DMS79 treated with DMSO at 0.1 percent for 48 hours (cell line): ENCODE measurements at regions not wholly inside any gene's neighbourhood (a gene's known extent, or its start where the extent isn't known, plus 50 kb on each side); places are given as distances from the start of the nearest gene placed in this dataset.
A peak's percentile ranks its signal among the peaks of the same experiment; 100 is the strongest.
"Not testable (repeated sequence)": the region's sequence is repeated elsewhere in the genome, so short reads cannot be mapped to it uniquely, and the experiment has no call there.

Source experiments
- DNase-seq: peaks from one replicate; lab custom pipeline; 2025; lab: John Stamatoyannopoulos, UW

DNA sequence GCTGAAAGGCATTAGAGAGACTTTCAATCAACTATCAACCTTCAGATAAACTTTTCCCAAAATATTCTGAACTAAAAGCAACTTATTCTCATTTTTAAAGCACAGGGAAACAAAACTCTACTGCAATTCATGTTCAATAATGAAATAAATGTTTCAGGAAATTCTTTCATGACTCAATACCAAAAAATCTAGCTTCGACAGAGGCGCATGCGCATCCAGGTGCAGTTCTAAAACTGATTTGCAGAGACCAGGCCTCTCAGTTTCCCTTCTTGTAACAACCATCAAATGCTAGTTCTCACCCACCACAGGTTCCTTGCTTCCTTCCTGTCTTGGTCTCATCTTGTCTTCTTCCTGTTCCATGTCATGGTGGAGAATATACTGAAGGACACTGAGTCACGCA, 55.3 kb upstream of the NRBF2 start:
- DNase-seq = no peak

DNA sequence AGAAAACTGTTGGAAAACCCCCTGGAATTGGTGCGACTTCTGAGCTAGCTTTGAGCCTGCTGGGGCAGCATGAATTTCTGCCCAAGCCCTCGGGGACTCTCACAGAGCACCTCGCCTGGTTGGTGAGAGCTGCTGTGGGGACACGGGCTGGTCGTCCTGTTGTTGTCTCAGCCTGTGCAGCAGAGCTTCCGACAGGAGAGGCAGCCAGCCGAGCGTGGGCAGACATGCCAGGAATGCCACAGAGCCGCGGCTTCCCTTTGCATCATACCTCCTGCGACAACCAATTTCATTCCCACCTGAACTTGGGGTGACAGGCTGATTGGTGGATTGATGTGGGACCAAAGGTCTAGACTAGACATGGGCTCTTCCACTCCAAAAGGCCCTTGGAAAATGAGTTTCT, 60.2 kb upstream of the NRBF2 start:
- DNase-seq = no peak

DNA sequence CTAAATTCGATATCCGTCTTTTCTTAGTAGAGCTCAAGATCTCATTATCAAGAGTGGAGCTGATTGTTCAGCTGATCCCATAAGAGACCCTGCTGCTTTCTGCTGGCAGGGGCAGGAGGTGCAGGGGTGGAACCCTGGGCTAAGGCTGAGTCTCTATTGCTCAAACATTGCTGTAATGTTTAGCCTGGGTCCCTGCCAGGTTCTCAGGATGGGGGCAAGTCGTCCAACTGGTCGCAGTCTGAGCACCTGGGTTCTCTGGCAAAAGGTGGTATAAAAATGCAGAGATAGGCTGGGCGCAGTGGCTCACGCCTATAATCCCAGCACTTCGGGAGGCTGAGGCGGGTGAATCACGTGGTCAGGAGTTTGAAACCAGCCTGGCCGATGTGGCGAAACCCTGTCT, 62.0 kb upstream of the NRBF2 start:
- DNase-seq = peak; percentile 12

DNA sequence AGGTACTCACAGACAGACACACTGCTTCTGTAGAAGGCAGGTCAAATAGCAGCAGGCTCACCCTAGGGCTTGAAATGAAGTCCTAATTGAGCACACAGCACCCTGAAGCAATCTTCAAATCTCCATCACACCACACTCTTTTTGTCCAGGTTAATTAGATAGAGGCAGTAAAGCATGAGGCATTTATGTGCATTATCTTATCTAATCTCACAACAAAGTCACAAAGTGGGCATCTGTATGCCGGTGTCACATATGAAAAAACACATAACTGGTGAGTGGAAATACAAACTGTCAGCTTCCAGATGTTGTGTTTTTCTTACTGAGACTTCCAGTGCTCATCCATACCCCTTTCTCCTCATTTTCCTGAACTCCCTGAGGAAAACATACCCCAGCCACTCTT, 63.8 kb upstream of the NRBF2 start:
- no peak for DNase-seq

DNA sequence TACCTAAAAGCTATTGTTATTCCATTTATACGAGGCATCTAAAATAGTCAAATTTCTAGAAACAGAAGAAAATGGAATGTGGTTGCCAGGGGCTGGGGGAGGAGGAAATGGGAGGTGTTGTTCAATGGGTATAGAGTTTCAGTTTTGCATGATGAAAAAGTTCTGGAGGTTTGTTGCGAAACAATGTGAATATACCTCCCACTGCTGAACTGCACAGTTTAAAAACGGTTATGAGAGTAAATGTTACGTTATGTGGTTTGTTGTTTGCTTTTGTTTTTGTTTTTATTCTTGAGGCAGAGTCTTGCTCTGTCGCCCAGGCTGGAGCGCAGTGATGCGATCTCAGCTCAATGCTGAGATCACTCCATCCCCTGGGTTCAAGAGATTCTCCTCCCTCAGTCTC, 64.9 kb upstream of the NRBF2 start:
- DNase-seq = no peak

DNA sequence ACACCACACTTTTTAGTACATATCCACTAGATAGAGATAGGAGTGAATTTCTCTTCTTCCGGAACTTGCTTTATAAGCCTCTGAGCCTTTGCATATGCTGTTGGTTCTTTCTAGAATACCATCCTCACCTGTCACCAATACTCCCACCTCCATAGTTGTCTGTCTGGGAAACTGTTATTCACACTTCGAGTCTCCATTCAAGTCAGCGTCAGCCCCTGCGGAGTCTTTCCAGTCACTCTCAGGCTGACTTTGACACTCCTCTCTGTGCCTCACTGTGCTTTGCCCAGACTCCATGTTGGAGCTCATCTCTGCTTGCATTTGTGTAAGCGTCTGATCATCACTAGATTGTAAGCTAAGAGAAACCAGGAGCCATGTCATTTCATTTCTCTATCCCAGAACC, 66.5 kb upstream of the NRBF2 start:
- DNase-seq = no peak

DNA sequence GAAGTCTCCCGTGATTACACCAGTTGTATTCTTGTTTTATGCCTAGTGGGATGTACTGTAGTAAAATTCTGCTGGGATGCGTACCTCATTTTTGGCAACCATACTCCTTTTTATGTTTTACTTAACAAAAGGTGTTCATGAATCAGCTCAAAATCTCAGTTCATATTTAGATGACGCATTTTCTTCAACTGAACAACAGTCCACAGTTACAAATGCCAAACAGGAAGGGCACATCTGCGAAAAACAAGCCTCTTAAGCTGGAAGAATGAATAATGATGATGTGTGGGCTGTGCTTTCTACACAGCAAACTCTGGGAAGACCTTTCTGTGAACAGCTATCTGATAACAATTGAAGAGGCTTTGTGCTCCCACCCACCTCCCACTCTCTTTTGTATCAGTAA, 68.4 kb upstream of the NRBF2 start:
- no peak for DNase-seq

DNA sequence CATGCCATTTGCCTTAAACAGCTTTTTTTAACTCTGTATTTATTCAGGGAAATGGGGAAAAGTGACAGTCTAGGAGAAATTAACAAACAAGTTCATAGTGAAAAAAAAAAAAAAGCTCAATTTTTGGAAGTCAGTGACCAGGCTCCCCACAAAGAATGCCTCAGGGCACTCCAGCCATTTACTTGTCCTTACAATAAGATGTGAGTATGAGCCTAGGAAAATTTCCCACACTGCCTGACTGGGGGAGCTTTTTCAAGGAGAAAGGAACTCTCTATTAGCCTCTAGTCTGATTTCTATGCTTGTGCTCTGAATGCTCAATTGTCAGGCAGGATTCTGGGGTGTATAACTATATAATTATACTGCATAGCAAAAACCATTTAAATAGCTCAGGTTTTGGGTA, 74.9 kb upstream of the NRBF2 start:
- DNase-seq = no peak

DNA sequence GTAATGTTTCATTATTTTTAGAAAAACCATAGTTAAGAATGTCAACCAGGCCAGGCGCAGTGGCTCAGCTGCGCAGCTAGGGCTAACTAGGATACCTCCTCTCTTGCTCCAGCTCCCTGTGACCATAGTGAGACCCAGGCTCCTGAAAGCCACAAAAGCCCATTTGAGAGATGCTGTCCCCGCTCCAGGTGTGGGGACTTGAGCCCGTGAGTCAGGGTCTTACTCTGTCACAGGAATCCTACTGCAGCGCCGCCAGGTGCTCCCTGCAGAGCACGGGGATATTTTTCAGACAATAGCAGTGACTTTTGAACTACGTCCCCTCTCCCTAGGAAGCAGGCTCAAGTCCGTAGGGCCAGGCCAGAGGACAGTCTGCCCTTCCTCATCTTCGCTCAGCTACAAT, 75.6 kb upstream of the NRBF2 start:
- no peak for DNase-seq

DNA sequence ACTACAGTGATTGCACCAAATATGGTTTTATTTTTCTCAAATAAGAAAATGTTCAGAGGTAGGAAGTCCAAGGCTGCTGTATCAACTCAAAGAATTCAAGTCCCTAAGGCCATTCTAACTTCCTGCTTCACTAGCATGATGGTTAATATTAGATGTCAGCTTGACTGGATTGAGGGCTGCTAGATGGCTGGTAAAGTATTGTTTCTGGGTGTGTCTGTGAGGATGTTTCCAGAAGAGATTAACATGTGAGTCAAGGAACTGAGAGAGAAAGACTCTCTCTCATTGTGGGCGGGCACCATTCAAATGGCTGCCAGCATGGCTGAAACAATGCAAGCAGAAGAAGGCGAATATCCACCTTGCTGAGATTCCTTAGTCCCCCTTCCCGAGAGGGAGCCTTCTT, 77.4 kb upstream of the NRBF2 start:
- no peak for DNase-seq

DNA sequence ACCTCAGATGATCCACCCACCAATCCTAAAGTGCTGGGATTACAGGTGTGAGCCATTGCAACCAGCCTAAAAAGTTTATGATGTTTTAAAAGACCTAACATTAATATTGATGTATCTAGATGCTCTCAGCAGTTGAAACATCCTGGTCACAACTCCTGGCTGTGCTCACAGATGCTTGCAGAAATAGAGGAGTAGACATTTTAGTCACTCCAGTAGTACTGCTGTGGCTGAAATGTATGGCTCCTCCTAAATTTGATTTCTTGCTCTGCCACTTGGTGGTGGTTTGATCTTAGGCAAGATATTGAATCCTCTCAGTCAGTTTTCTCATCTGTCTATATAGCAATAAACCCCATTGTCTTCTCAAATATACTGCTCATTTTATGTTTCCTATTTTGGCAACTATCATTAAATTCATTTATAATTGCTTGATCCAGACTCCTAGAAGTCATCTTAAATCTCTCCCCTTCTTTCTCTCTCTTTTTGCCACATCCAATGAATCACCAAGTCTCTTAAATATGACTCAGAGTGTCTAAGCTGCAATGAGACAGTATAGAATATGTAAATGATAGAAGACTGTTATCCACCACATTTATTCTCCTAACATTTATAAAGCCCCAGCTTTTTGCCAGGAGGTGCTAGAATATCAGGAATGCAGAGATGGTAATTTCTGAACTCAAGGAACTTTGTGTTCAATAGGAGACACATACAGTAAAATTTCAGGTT, 78.1 kb upstream of the NRBF2 start:
- DNase-seq = no peak

DNA sequence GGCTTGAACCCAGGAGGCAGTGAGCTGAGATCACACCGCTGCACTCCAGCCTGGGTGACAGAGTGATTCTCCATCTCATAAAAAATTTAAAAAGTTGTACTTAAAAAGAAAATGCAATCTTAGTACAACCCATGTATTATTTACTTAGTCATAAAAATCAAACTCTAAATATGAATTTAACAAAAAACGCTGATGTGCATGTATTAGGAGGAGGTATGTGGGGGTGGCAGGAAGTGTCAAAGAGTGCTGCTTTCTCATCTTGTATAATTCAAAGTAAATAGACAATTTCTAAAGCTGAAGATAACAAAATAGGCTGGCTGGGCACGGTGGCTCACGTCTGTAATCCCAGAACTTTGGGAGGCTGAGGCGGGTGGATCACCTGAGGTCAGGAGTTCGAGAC, 81.0 kb upstream of the NRBF2 start:
- DNase-seq = no peak

DNA sequence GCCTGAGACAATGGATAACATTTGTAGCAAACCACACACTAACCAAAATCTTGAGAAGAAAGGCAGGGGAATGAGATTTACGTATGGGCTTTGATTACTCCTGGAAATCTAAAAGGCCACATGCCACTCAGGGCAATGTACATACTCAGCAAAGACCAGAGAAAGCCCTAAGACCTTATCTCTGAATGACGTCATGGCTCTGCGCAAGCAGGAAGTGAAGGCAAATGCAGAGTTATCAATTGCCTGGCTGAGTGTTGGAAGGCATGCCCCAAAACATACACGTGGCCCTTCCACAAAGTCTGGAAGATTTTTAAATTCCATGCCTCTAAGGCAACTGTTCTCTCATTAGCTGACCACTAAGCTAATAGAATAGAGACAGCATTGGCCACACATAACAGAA, 90.9 kb upstream of the NRBF2 start:
- DNase-seq = no peak

DNA sequence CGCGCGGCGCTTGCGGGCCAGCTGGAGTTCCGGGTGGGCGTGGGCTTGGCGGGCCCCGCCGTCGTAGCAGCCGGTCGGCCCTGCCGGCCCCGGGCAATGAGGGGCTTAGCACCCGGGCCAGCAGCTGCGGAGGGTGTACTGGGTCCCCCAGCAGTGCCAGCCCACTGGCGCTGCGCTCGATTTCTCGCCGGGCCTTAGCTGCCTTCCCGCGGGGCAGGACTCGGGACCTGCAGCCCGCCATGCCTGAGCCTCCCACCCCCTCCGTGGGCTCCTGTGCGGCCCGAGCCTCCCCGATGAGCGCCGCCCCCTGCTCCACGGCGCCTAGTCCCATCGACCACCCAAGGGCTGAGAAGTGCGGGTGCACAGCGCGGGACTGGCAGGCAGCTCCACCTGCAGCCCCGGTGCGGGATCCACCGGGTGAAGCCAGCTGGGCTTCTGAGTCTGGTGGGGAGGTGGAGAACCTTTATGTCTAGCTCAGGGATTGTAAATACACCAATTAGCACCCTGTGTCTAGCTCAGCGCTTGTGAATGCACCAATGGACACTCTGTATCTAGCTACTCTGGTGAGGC, 99.4 kb upstream of the NRBF2 start:
- not testable (repeated sequence) for DNase-seq

DNA sequence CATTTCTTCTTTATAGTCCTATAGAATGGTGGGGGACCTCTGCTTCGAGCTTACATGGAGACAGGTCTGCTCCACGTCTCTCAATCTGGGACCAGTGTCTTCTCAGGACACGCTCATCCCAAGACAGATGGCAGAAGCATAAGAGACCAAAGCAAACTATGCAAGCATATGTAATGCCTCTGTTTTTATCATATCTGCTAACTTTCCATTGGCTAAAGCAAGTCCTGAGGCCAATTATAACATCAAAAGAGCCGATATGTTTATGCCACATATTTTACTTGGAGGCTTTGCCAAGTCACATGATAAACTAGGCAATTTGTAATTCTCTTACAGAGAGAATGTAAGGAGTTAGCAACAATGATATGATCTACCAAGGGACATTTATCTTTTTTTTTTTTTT, 102.6 kb upstream of the NRBF2 start:
- DNase-seq = no peak

DNA sequence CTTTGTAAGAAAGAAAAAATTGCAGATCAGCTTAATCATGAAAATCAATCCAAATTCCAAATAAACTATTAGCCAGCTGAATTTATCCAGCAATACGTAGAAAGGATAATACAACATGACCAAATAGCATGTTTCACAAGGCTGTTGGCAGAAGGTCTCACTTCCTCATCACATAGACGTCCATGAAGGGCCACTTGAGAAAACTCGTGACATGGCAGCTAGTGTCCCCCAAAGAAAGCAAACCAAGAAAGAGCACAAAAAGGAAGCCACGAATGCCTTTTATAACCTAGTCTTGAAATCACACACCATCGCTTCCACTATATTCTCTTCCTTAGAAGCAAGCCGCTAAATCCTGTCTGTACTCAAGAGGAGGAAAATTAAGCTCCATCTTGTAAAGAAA, 105.6 kb upstream of the NRBF2 start:
- DNase-seq = no peak

DNA sequence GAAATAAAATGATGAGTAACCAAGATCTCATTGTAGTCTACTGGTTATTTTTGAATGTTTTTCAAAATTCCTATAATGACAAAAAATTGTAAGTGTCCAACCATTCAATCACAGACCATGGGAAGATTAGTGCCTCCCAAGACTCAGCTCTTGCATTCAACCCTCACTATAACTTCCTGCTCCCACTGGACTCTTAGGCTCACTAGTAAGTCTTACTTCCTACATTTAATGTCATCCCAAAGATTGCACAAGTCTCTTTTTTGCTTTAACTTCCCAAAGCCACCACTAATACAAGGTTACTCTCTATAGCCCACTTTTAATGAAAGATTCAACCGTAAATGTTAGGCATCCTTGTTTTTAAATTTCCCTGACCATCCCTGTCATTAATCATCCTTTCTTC, 111.9 kb upstream of the NRBF2 start:
- DNase-seq = no peak

DNA sequence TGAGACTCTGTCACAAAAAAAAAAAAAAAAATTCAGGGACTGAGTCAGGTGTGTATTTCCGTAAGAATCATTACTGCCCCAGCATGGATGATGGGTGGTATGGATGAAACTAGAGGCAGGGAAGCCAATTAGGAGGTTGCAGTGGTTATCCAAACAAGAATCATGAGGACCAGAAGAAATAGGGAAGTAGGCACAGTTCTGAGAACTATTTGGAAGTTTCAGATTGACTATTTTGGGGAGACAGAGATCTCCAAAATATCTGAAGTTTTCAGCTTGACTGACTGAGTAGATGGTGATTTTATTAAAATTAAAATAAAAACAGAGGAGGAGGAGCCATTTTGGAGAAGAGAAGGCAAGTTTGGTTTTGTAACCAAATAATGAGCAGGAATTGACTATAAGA, 119.4 kb upstream of the NRBF2 start:
- DNase-seq = no peak

DNA sequence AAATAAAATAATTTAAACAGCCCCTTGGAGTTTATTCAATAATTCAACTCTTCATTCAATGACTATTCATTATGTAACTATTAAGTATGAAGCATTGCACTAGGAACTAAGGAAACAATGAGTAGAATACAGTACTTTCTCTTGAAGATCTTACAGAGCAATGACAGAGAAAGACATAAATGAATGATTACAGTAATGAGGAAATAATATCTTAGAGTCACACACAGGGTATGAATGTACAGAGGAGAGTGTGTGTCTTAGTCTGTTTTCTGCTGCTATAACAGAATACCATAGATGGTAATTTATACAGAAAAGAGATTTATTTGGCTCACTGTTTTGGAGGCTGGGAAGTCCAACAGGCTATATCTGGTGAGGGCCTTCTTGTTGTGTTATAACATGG, 120.5 kb upstream of the NRBF2 start:
- no peak for DNase-seq

DNA sequence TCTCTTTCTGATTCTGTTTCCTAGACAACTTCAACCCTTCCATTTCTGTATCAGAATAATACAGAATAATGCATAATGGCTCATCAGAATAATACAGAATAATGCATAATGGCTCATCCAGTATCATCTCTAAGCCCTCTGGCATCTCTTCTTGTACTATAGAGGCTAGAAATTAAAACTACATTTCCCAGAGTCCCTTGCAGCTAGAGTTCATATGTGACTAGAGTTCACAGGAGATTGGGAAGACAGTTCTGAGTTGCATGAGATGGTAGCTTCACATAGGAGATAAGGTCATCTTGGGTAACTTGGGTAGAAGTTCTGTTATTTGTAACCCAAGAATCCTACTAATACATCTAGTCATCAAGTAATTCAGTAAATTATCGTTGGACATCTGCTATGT, 122.9 kb upstream of the NRBF2 start:
- DNase-seq = no peak

DNA sequence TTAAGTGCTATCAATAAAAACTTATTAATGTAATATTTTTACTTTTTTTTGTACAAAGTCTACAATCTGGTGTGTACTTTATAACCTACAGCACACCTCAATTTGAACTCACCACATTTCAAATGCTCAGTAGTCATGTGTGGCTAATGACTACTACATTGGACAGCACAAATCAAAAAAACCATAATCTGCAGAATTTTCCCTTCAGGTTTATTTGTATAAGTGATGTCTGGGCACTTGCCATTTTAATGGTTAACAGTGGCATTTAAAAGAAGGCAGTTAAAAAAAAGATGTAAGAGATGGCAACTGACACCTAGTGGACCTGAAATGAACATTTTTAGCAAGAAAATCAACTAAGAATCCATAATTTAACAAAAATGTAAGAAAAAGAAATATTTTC, 124.6 kb upstream of the NRBF2 start:
- DNase-seq = no peak

DNA sequence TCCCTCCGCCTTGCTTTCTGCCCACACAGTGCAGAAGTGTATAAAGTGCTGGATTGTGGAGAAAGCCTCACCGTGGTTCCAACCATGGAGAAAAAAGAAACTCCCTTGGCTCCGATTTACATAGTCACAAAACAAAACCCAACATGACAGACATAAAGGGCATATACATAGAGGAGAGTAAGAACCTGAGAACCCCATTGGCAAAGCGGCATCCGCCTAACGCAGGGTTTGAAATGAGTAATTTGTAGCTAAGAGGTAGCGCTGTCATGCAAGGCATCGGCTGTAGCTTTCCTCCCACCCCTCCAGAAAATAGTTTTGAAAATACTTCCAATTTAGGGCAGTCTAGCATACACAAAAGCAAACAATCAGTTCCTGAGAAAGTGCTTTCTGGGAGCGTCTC, 126.0 kb upstream of the NRBF2 start:
- DNase-seq = no peak

DNA sequence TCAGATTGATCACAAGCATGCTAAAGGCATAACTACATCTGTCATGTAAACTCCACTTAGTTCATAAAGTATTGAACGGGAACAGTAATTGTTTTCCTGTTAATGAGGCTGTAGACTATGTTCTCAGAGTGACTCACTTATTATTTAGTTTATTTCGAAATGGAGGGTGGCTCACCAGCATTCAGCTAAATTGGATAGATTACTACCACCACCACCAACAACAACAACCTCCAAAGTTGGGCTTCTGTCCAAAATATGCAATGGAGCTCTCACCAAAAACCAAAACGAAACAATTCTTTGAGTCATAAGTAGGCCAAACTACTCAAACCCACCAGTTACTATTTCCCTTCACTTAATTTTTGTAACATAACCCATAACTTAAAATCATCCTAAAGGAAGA, 127.9 kb upstream of the NRBF2 start:
- DNase-seq = no peak

DNA sequence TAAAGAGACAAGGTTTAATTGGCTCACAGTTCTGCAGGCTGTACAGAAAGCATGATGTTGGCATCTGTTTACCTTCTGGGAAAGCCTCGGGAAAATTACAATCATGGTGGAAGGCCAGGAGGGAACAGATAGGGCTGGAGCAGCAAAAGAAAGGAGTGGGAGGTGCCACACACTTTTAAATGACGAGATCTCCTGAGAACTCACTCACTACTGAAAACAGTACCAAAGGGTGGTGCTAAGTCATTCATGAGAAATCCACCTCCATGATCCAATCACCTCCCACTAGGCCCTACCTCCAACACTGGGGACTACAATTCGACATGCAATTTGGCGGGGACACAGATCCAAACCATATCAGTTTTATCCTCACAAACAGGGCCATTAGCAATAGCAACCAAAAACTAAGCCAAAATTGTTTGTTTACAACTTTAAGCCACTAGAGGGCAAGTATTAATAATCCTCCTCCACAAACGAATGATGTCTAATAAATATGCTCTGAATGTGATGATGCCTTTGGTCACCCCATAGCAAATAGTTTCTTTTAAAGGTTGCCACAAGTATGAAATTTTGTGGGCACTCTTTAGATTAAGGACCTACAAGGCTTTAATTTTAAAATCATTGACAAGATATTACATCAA, 129.2 kb upstream of the NRBF2 start:
- DNase-seq = no peak
